ENCODE measurements at regions not wholly inside any gene's neighbourhood (a gene's known extent, or its start where the extent isn't known, plus 50 kb on each side); places are given as distances from the start of the nearest gene placed in this dataset.
A peak's percentile ranks its signal among the peaks of the same experiment; 100 is the strongest.

DNA sequence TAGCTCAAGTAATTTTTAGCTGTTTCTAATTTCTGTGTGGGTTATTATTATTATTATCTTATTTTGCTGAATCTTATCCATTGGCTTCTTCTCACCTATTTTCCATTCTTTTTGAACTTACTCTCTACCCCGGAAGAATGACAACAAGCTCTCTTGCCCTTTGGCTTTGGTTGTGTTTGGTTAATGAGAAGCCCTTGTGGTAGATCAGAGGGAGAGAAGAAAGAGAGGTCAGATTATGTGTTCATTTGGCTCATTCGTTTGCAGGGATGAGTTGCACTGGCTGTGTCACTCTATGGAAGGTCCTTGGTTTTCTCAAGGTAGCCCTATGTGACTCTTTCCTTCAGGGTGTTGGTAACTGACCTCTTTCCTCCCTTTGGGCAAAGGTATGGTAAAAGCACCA lies 391.9 kb downstream of the LMO4 start:
- H3K4me1 ChIP-seq (ENCODE audit: control insufficient read depth in 4 of 4, insufficient read depth in 4 of 4, low read length in 3 of 4): no peaks in the 10 kb centered on the region
- peaks cover 0 to under 1% (median 0%) of the 10 kb centered on the region in 4 donors for H3K9me3 ChIP-seq (ENCODE audit: control insufficient read depth in 4 of 4, low read length in 3 of 4)
- no peak overlapping the region for H3K9ac ChIP-seq (ENCODE audit: low read depth in 1 of 2, low read length in 2 of 2)
- TF ChIP-seq HNF4A (conservative IDR thresholded peaks at IDR 0.05): peak in 1 of 2 donors; percentile 8
- no peak for TF ChIP-seq NR2F2 (IDR thresholded peaks at IDR 0.05)
- no peaks in the 10 kb centered on the region for H3K27me3 ChIP-seq (ENCODE audit: control insufficient read depth in 4 of 4, insufficient read depth in 4 of 4, low read length in 3 of 4)
- WGBS: 33% methylated on average over 2 of the region's 2 CpGs
- H3K36me3 ChIP-seq (ENCODE audit: control insufficient read depth in 4 of 4, insufficient read depth in 3 of 4, low read depth in 1 of 4, low read length in 3 of 4): no peaks in the 10 kb centered on the region
- no peak for DNase-seq (ENCODE audit: low spot score)
- no peak overlapping the region for H3K4me3 ChIP-seq (ENCODE audit: low read depth in 1 of 3, low read length in 3 of 3)
- no peak overlapping the region for H3K27ac ChIP-seq (ENCODE audit: low read depth in 1 of 2, low read length in 2 of 2)

GRCh38 chr1:87723193-87723592 lies 394.5 kb downstream of the LMO4 start:
- no peaks in the 10 kb centered on the region for H3K36me3 ChIP-seq (ENCODE audit: control insufficient read depth in 4 of 4, insufficient read depth in 3 of 4, low read depth in 1 of 4, low read length in 3 of 4)

DNA sequence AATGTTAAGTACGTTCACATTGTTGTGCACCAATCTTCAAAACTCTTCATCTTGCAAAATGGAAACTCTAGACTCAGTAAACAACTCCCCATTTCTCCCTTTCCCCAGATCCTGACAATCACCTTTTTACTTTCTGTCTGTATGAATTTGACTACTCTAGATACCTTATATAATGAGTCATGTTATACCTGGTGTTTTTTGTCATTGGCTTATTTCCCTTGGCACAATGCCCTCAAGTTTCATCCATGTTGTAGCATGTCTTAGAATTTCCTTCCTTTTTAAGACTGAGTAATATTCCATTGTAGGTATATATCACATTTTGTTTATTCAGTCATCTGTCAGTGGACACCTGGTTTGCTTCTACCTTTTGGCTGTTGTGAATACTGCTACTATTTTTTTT lies 399.5 kb downstream of the LMO4 start:
- DNase-seq (ENCODE audit: low spot score): no peak
- WGBS: 87% methylated on average over 1 of the region's 1 CpG
- Histone ChIP-seq H3K36me3 (ENCODE audit: control insufficient read depth in 4 of 4, insufficient read depth in 3 of 4, low read depth in 1 of 4, low read length in 3 of 4) (no peaks in the 10 kb centered on the region), H3K4me1 (ENCODE audit: control insufficient read depth in 4 of 4, insufficient read depth in 4 of 4, low read length in 3 of 4) (no peaks in the 10 kb centered on the region), H3K27me3 (ENCODE audit: control insufficient read depth in 4 of 4, insufficient read depth in 4 of 4, low read length in 3 of 4) (no peaks in the 10 kb centered on the region), H3K9ac (ENCODE audit: low read depth in 1 of 2, low read length in 2 of 2) (no peak overlapping the region), H3K9me3 (ENCODE audit: control insufficient read depth in 4 of 4, low read length in 3 of 4) (peaks cover 0 to 3% (median 0%) of the 10 kb centered on the region in 4 donors), H3K4me3 (ENCODE audit: low read depth in 1 of 3, low read length in 3 of 3) (no peak overlapping the region), H3K27ac (ENCODE audit: low read depth in 1 of 2, low read length in 2 of 2) (no peak overlapping the region)
- TF ChIP-seq, protein P1, sequence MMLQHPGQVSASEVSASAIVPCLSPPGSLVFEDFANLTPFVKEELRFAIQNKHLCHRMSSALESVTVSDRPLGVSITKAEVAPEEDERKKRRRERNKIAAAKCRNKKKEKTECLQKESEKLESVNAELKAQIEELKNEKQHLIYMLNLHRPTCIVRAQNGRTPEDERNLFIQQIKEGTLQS (IDR thresholded peaks at IDR 0.05): no peak
- TF ChIP-seq FOXA1 (IDR thresholded peaks at IDR 0.05) (no peak), GABPA (IDR thresholded peaks at IDR 0.05 in 1 of 2, conservative IDR thresholded peaks at IDR 0.05 in 1 of 2) (no peak), RAD21 (IDR thresholded peaks at IDR 0.05) (no peak)
- TF ChIP-seq, protein P2, sequence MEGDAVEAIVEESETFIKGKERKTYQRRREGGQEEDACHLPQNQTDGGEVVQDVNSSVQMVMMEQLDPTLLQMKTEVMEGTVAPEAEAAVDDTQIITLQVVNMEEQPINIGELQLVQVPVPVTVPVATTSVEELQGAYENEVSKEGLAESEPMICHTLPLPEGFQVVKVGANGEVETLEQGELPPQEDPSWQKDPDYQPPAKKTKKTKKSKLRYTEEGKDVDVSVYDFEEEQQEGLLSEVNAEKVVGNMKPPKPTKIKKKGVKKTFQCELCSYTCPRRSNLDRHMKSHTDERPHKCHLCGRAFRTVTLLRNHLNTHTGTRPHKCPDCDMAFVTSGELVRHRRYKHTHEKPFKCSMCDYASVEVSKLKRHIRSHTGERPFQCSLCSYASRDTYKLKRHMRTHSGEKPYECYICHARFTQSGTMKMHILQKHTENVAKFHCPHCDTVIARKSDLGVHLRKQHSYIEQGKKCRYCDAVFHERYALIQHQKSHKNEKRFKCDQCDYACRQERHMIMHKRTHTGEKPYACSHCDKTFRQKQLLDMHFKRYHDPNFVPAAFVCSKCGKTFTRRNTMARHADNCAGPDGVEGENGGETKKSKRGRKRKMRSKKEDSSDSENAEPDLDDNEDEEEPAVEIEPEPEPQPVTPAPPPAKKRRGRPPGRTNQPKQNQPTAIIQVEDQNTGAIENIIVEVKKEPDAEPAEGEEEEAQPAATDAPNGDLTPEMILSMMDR (IDR thresholded peaks at IDR 0.05; ENCODE audit: low read depth, low read length, missing input control): no peak
- TF ChIP-seq, protein P3, sequence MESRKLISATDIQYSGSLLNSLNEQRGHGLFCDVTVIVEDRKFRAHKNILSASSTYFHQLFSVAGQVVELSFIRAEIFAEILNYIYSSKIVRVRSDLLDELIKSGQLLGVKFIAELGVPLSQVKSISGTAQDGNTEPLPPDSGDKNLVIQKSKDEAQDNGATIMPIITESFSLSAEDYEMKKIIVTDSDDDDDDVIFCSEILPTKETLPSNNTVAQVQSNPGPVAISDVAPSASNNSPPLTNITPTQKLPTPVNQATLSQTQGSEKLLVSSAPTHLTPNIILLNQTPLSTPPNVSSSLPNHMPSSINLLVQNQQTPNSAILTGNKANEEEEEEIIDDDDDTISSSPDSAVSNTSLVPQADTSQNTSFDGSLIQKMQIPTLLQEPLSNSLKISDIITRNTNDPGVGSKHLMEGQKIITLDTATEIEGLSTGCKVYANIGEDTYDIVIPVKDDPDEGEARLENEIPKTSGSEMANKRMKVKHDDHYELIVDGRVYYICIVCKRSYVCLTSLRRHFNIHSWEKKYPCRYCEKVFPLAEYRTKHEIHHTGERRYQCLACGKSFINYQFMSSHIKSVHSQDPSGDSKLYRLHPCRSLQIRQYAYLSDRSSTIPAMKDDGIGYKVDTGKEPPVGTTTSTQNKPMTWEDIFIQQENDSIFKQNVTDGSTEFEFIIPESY (IDR thresholded peaks at IDR 0.05): no peak

More at GRCh38 chr1:87723193-87723592, 394.5 kb downstream of the LMO4 start:
- H3K4me1 ChIP-seq (ENCODE audit: control insufficient read depth in 4 of 4, insufficient read depth in 4 of 4, low read length in 3 of 4): no peaks in the 10 kb centered on the region
- no peak overlapping the region for H3K9ac ChIP-seq (ENCODE audit: low read depth in 1 of 2, low read length in 2 of 2)
- H3K27me3 ChIP-seq (ENCODE audit: control insufficient read depth in 4 of 4, insufficient read depth in 4 of 4, low read length in 3 of 4): no peaks in the 10 kb centered on the region
- DNase-seq (ENCODE audit: low spot score): no peak
- no peak overlapping the region for H3K27ac ChIP-seq (ENCODE audit: low read depth in 1 of 2, low read length in 2 of 2)
- H3K4me3 ChIP-seq (ENCODE audit: low read depth in 1 of 3, low read length in 3 of 3): no peak overlapping the region
- TF ChIP-seq HNF4A (conservative IDR thresholded peaks at IDR 0.05): no peak
- no peak for TF ChIP-seq HNF4G (IDR thresholded peaks at IDR 0.05)
- TF ChIP-seq, protein P2 (IDR thresholded peaks at IDR 0.05; ENCODE audit: low read depth, low read length, missing input control): no peak
- TF ChIP-seq TAF1 (conservative IDR thresholded peaks at IDR 0.05): no peak
- TF ChIP-seq, protein P1 (IDR thresholded peaks at IDR 0.05): no peak
- TF ChIP-seq EGR1 (IDR thresholded peaks at IDR 0.05; ENCODE audit: low read depth in 2 of 2): no peak
- TF ChIP-seq, protein P4, sequence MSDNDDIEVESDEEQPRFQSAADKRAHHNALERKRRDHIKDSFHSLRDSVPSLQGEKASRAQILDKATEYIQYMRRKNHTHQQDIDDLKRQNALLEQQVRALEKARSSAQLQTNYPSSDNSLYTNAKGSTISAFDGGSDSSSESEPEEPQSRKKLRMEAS (IDR thresholded peaks at IDR 0.05): no peak
- H3K9me3 ChIP-seq (ENCODE audit: control insufficient read depth in 4 of 4, low read length in 3 of 4): peaks cover 0 to 3% (median 0%) of the 10 kb centered on the region in 4 donors
